Tibial nerve (tissue), 4 donors: ENCODE measurements at regions not wholly inside any gene's neighbourhood (a gene's known extent, or its start where the extent isn't known, plus 50 kb on each side); places are given as distances from the start of the nearest gene placed in this dataset.

Source experiments
- CTCF ChIP-seq, 5 experiments: fragments of 200-600 bp in 3 of 5; fragments of 450-650 bp in 2 of 5; sonication (generic) in 3 of 5; IDR thresholded peaks; one replicate each; pipeline ENCODE4 v1.5.1; 2016 to 2019; ENCODE audit warnings: antibody characterized with exemption in 5 of 5, mild to moderate bottlenecking in 3 of 5, moderate library complexity in 2 of 5
- EP300 ChIP-seq, 2 donors: sonication (generic); formaldehyde crosslinking; IDR thresholded peaks; one replicate each; pipeline ENCODE4 v1.6.1; 2017; ENCODE audit warnings: antibody characterized with exemption in 2 of 2, mild to moderate bottlenecking in 1 of 2
- POLR2A ChIP-seq, 2 donors: fragments of 450-650 bp; IDR thresholded peaks; one replicate each; pipeline ENCODE4 v1.6.1; 2017; ENCODE audit warnings: antibody characterized with exemption in 2 of 2, mild to moderate bottlenecking in 2 of 2, moderate library complexity in 2 of 2

- TF ChIP-seq POLR2A (IDR thresholded peaks at IDR 0.05) (no peak), CTCF (IDR thresholded peaks at IDR 0.05) (no peak), EP300 (IDR thresholded peaks at IDR 0.05) (no peak)
Measured at GRCh38 chr13:78138756-78139155, 220.1 kb upstream of the EDNRB start.
